Loucy (cell line): ENCODE measurements at regions not wholly inside any gene's neighbourhood (a gene's known extent, or its start where the extent isn't known, plus 50 kb on each side); places are given as distances from the start of the nearest gene placed in this dataset.

Experiments used
- H2AFZ ChIP-seq: fragments of 200-600 bp; sonication (generic); 2 replicates; pipeline ENCODE4 v1.6.0; 2016; ENCODE audit warnings: antibody characterized with exemption, mild to moderate bottlenecking, low read length, moderate library complexity
- H3F3A ChIP-seq: fragments of 200-600 bp; 2 replicates; pipeline ENCODE4 v1.6.0; 2016; ENCODE audit warnings: antibody characterized with exemption, low read depth, mild to moderate bottlenecking
- H3K27me3 ChIP-seq: fragments of 200-600 bp; sonication (generic); 2 replicates; pipeline ENCODE4 v1.6.1; 2014; ENCODE audit warnings: low read length, mild to moderate bottlenecking; ENCODE audit not compliant: insufficient read depth, poor library complexity, severe bottlenecking
- H3K36me3 ChIP-seq: fragments of 200-600 bp; sonication (generic); 2 replicates; pipeline ENCODE4 v1.6.1; 2016; ENCODE audit warnings: low read length; ENCODE audit not compliant: insufficient read depth
- H3K4me1 ChIP-seq: fragments of 200-600 bp; sonication (generic); 2 replicates; pipeline ENCODE4 v1.5.1; 2014; ENCODE audit warnings: low read length, mild to moderate bottlenecking; ENCODE audit not compliant: insufficient read depth, poor library complexity, severe bottlenecking
- H3K4me2 ChIP-seq: fragments of 200-600 bp; sonication (generic); 2 replicates; pipeline ENCODE4 v1.6.0; 2014; ENCODE audit warnings: antibody characterized with exemption, low read length, low read depth, mild to moderate bottlenecking; ENCODE audit not compliant: poor library complexity, severe bottlenecking
- H3K4me3 ChIP-seq: fragments of 200-600 bp; sonication (generic); 2 replicates; pipeline ENCODE4 v1.5.1; 2014; ENCODE audit warnings: low read length, mild to moderate bottlenecking, mixed read lengths; ENCODE audit not compliant: poor library complexity, severe bottlenecking
- H3K79me2 ChIP-seq: fragments of 200-600 bp; sonication (generic); 2 replicates; pipeline ENCODE4 v1.6.1; 2014; ENCODE audit warnings: low read length; ENCODE audit not compliant: insufficient read depth
- H3K9ac ChIP-seq: fragments of 200-600 bp; sonication (generic); 2 replicates; pipeline ENCODE4 v1.6.0; 2014; ENCODE audit warnings: mild to moderate bottlenecking, low read depth, low read length, moderate library complexity; ENCODE audit not compliant: poor library complexity, severe bottlenecking
- H3K9me2 ChIP-seq: fragments of 200-600 bp; sonication (generic); replicated peaks from 2 replicates; pipeline ENCODE4 v1.6.1; 2016; ENCODE audit warnings: low read depth, low read length, mixed read lengths
- H3K9me3 ChIP-seq: fragments of 200-600 bp; sonication (generic); 2 replicates; pipeline ENCODE4 v1.6.1; 2014; ENCODE audit warnings: mild to moderate bottlenecking, antibody characterized with exemption, low read length, low read depth; ENCODE audit not compliant: insufficient read depth
- H4K20me1 ChIP-seq: fragments of 200-600 bp; sonication (generic); 2 replicates; pipeline ENCODE4 v1.6.0; 2014; ENCODE audit warnings: antibody characterized with exemption, low read length, mild to moderate bottlenecking; ENCODE audit not compliant: insufficient read depth, poor library complexity, severe bottlenecking
- CTCF ChIP-seq: fragments of 200-600 bp; sonication (generic); conservative IDR thresholded peaks from 2 replicates; pipeline ENCODE4 v1.5.1; 2014; ENCODE audit warnings: mild to moderate bottlenecking, antibody characterized with exemption, low read length
- EZH2phosphoT487 ChIP-seq: fragments of 200-600 bp; IDR thresholded peaks from 2 replicates; pipeline ENCODE4 v1.6.1; 2018; ENCODE audit warnings: antibody characterized with exemption, mild to moderate bottlenecking, moderate library complexity, borderline replicate concordance

DNA sequence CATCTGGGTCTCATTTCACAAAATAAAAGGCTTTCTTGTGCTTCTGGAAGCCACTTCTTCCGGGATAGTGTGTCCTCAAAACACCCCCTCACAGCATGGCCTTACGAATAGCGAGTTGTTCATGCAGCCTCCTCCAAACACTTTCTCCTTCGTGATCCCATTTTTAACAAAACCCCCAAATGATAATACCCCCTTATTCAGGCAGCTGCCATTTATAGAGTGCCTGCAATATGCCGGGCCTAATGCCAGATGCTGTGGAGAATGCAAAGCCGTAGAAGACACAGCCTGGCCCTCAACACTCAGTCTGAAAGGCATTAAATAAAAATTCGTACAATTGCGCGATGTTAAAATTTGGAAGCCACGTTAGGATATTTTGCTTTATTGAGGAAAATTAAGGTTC, 66.4 kb upstream of the SLC44A1 start:
- no peaks in the 10 kb centered on the region for H3K9me2 ChIP-seq
- H3K79me2 ChIP-seq = no peaks in the 10 kb centered on the region
- H2AFZ ChIP-seq = no peak overlapping the region
- H3K27me3 ChIP-seq = no peaks in the 10 kb centered on the region
- H3K4me1 ChIP-seq = no peaks in the 10 kb centered on the region
- H3K4me3 ChIP-seq = no peak overlapping the region
- no peaks in the 10 kb centered on the region for H3F3A ChIP-seq
- no peak overlapping the region for H3K4me2 ChIP-seq
- no peaks in the 10 kb centered on the region for H3K36me3 ChIP-seq
- H3K9ac ChIP-seq = no peak overlapping the region
- H3K9me3 ChIP-seq = no peaks in the 10 kb centered on the region
- TF ChIP-seq EZH2phosphoT487 = no peak
- TF ChIP-seq CTCF = no peak
- no peaks in the 10 kb centered on the region for H4K20me1 ChIP-seq

DNA sequence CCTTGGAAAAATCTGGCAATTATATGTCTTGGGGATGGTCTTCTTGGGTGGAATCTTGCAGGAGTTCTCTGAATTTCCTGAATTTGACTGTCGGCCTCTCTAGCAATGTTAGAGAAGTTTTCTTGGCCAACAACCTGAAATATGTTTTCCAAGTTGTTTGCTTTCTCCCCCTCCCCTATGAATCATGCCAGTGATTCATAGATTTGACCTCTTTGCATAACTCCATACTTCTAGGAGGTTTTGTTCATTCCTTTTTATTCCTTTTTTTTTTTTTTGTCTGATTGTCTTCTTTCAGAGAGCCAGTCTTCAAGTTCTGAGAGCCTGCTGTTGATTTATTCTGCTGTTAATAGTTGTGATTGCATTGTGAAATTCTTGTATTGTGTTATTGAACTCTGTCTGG, 56.7 kb upstream of the SLC44A1 start:
- Histone ChIP-seq H4K20me1 (no peaks in the 10 kb centered on the region), H3K27me3 (no peaks in the 10 kb centered on the region), H3K36me3 (no peaks in the 10 kb centered on the region), H2AFZ (no peak overlapping the region), H3K79me2 (no peaks in the 10 kb centered on the region), H3K9me3 (no peaks in the 10 kb centered on the region), H3K4me3 (no peak overlapping the region), H3K9ac (no peak overlapping the region), H3K9me2 (no peaks in the 10 kb centered on the region), H3F3A (no peaks in the 10 kb centered on the region), H3K4me2 (no peak overlapping the region), H3K4me1 (no peaks in the 10 kb centered on the region)
- TF ChIP-seq EZH2phosphoT487 (no peak), CTCF (no peak)

DNA sequence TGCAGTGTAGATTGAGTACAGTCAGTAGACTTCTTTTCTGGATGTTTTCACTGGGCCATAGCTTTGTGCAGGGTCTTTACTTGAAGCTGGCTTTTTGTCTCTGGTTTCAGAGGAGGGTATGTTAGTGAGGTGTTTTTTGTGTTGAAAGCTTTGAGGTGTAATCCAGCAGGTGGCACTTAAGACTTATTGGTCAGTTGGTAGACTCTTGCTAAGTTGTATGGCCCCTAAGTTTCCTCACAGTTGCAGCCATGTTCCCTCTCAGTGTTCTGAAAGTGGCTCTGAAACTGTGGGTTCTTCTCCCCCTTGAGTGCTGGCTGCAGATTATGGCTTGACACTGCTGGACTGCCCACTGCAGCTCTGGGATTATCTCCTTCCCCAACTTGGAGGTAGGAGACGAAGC, 55.7 kb upstream of the SLC44A1 start:
- H3K9ac ChIP-seq = no peak overlapping the region
- no peak overlapping the region for H3K4me3 ChIP-seq
- H4K20me1 ChIP-seq = no peaks in the 10 kb centered on the region
- no peak for TF ChIP-seq EZH2phosphoT487
- TF ChIP-seq CTCF = 0 out of 2 replicates have a peak, but pooled peaks have one; percentile 19
- H3K4me1 ChIP-seq = no peaks in the 10 kb centered on the region
- H3K79me2 ChIP-seq = no peaks in the 10 kb centered on the region
- H3K4me2 ChIP-seq = no peak overlapping the region
- H3K9me2 ChIP-seq = no peaks in the 10 kb centered on the region
- no peaks in the 10 kb centered on the region for H3F3A ChIP-seq
- 0 out of 2 replicates have a peak overlapping the region, but pooled peaks have one; percentile 33 for H2AFZ ChIP-seq
- no peaks in the 10 kb centered on the region for H3K27me3 ChIP-seq
- H3K36me3 ChIP-seq = no peaks in the 10 kb centered on the region
- no peaks in the 10 kb centered on the region for H3K9me3 ChIP-seq
